ENCODE measurements at regions not wholly inside any gene's neighbourhood (a gene's known extent, or its start where the extent isn't known, plus 50 kb on each side); places are given as distances from the start of the nearest gene placed in this dataset.

DNA sequence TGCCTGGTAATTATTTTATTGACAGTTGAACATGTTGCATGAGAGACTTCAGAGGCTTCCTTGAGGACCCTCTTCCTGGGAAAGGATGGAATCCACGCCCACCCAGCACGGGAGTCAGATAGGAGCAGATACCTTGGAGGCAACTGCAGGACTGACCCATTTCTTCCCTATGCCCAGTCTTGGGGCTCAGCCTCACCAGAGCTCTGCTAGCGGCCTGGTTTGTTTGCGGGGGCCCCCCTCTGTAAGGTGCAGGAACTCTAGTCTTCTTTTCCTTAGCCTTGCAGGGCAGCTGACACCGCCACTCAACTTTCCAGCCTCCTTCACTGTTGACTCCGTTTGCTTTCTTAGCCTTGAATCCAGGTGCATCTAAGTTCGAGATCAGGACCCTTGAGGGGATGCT lies 1032.8 kb downstream of the BRD1 start:
- DNase-seq (ENCODE audit: low read depth in 1 of 2, low spot score in 1 of 2): no peak
- H3K27me3 ChIP-seq: no peaks in the 10 kb centered on the region
- H3K36me3 ChIP-seq: no peaks in the 10 kb centered on the region
- H3K27ac ChIP-seq: no peak overlapping the region
- H3K9me3 ChIP-seq (ENCODE audit: low read depth): no peaks in the 10 kb centered on the region
- no peak overlapping the region for H3K4me3 ChIP-seq
- no peaks in the 10 kb centered on the region for H3K4me1 ChIP-seq (ENCODE audit: low read depth)
- TF ChIP-seq, protein P1, sequence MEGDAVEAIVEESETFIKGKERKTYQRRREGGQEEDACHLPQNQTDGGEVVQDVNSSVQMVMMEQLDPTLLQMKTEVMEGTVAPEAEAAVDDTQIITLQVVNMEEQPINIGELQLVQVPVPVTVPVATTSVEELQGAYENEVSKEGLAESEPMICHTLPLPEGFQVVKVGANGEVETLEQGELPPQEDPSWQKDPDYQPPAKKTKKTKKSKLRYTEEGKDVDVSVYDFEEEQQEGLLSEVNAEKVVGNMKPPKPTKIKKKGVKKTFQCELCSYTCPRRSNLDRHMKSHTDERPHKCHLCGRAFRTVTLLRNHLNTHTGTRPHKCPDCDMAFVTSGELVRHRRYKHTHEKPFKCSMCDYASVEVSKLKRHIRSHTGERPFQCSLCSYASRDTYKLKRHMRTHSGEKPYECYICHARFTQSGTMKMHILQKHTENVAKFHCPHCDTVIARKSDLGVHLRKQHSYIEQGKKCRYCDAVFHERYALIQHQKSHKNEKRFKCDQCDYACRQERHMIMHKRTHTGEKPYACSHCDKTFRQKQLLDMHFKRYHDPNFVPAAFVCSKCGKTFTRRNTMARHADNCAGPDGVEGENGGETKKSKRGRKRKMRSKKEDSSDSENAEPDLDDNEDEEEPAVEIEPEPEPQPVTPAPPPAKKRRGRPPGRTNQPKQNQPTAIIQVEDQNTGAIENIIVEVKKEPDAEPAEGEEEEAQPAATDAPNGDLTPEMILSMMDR (IDR thresholded peaks at IDR 0.05; ENCODE audit: low read depth, low read length): no peak

DNA sequence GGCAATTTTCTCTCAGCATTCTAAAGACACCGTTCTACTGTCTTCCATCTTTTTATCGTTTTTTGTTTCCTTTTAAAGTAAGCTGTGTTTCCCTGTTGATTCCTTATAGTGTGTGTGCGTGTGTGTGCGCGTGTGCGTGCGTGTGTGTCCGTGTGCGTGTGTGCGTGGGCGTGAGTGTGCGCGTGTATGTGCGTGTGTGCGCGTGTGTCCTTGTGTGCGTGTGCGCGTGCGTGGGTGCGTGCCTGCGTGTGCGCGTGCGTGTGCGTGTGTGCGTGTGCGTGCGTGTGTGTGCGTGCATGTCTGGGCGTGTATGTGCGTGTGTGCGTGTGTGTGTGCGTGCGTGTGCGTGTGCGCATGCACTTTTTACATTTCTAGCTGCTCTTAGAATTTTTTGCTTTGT lies 1033.7 kb downstream of the BRD1 start:
- DNase-seq (ENCODE audit: low read depth in 1 of 2, low spot score in 1 of 2): no peak
- no peaks in the 10 kb centered on the region for H3K4me1 ChIP-seq (ENCODE audit: low read depth)
- H3K36me3 ChIP-seq: no peaks in the 10 kb centered on the region
- H3K9me3 ChIP-seq (ENCODE audit: low read depth): no peaks in the 10 kb centered on the region
- no peak overlapping the region for H3K27ac ChIP-seq
- H3K4me3 ChIP-seq: no peak overlapping the region
- TF ChIP-seq, protein P1 (IDR thresholded peaks at IDR 0.05; ENCODE audit: low read depth, low read length): no peak
- no peaks in the 10 kb centered on the region for H3K27me3 ChIP-seq

DNA sequence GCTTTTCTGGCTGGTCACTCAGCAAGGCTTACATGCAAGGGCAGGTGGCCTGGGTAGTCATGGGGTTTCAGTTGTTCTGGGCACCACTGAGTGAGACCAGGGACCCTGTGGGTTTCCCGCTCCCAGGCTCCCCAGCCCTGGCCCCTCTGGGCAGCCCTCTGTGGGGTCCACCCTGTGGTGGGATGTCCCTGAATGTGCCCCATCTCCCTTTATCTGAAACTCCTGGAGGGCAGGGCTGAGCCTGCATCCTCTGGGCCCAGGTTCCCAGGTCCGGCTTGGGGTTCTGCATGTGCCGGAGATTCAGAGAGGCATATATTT lies 1041.0 kb downstream of the BRD1 start:
- TF ChIP-seq, protein P1 (IDR thresholded peaks at IDR 0.05; ENCODE audit: low read depth, low read length): no peak
- Histone ChIP-seq H3K27me3 (no peaks in the 10 kb centered on the region), H3K27ac (no peak overlapping the region), H3K36me3 (no peaks in the 10 kb centered on the region), H3K4me1 (ENCODE audit: low read depth) (no peaks in the 10 kb centered on the region), H3K9me3 (ENCODE audit: low read depth) (no peaks in the 10 kb centered on the region), H3K4me3 (no peak overlapping the region)
- no peak for DNase-seq (ENCODE audit: low read depth in 1 of 2, low spot score in 1 of 2)

DNA sequence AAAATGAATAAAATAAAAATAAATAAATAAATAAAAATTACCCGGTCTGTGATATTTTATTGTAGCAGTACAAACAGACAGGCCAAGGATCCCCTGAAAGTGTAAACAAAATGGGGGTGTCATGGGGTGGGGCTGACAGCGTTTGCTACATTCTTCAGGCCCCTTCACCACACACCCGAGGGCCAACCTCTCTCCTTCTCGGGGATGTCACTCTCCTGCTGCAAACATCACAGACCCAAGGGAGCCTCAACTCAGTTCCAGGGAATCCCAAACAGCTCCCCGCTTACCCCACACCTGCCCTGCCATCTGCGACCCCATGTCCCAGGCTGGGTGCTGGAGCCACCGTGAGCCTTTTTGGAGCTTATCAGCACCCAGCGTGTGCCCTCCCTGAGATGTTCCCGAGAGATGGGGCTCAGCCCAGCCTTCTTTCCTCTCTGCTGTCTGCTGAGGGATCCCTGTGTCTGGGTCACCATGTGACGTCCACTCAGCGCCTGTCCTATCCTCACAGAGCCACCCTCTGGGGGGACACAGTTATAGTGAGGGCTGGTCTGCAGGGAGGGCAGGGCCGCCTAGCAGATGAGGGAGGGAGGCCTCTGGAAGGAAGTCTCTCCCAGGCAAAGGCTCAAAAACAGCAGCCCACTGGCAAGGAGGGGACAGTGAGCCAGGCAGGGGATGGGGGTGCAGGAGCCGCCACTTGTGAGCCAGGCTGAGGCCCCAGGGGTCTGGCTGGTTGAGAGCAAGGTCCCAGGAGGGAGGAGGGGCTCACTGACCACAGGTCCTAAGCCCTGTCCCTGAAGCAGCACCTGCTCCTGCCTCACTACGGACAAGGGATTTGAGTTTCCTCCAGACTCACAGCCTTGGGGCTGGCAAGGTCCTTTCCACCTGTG lies 1041.6 kb downstream of the BRD1 start:
- no peaks in the 10 kb centered on the region for H3K36me3 ChIP-seq
- no peak overlapping the region for H3K27ac ChIP-seq
- H3K9me3 ChIP-seq (ENCODE audit: low read depth): no peaks in the 10 kb centered on the region
- DNase-seq (ENCODE audit: low read depth in 1 of 2, low spot score in 1 of 2): no peak
- TF ChIP-seq, protein P1 (IDR thresholded peaks at IDR 0.05; ENCODE audit: low read depth, low read length): no peak
- H3K4me3 ChIP-seq: no peak overlapping the region
- H3K27me3 ChIP-seq: no peaks in the 10 kb centered on the region
- H3K4me1 ChIP-seq (ENCODE audit: low read depth): no peaks in the 10 kb centered on the region

DNA sequence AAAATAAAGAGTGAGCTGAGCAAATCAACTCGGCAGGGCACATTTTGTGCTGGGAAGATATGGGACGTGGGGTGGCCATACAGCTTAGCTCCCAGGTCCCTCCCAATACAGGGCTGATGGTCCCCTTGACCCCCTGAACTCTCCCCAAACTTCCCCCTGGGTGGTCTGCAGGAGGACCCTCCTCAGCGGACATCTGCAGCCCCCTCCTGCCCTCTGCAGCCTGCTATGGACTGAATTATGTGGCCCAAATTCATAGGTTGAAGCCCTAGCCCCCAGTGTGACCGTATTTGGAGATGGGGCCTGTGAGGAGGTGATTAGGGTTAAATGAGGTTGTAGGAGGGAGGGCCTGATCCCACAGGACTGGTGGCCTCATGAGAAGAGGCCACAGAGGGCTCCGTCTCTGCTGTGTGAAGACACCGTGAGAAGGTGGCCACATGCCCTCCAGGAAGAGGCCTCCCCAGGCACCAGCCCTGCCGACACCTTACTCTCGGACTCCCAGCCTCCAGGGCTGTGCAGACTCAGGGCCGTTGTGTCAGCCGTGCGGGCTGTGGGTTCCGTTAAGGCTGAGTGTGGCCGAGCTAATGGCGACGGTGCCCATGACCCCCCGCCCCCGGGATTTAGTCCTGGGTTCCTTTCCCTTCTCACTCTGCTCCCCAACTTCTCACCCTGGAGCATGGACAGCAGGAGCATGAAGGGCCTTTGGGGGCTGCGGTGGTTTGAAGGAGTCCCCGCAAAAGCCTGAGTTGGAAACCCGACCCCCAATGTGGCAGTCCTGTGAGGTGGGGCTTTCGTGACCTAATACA lies 1042.8 kb downstream of the BRD1 start:
- DNase-seq (ENCODE audit: low read depth in 1 of 2, low spot score in 1 of 2): no peak
- no peaks in the 10 kb centered on the region for H3K4me1 ChIP-seq (ENCODE audit: low read depth)
- TF ChIP-seq, protein P1 (IDR thresholded peaks at IDR 0.05; ENCODE audit: low read depth, low read length): no peak
- H3K9me3 ChIP-seq (ENCODE audit: low read depth): no peaks in the 10 kb centered on the region
- H3K27ac ChIP-seq: no peak overlapping the region
- no peaks in the 10 kb centered on the region for H3K27me3 ChIP-seq
- no peak overlapping the region for H3K4me3 ChIP-seq
- H3K36me3 ChIP-seq: no peaks in the 10 kb centered on the region
